GM19035 (cell line): ENCODE measurements at regions not wholly inside any gene's neighbourhood (a gene's known extent, or its start where the extent isn't known, plus 50 kb on each side); places are given as distances from the start of the nearest gene placed in this dataset.

Experiments used
- ATAC-seq: cut with Tn5 transposase; IDR thresholded peaks from one replicate; pipeline ENCODE4 v1.9.1; 2021; ENCODE audit not compliant: unreplicated experiment

DNA sequence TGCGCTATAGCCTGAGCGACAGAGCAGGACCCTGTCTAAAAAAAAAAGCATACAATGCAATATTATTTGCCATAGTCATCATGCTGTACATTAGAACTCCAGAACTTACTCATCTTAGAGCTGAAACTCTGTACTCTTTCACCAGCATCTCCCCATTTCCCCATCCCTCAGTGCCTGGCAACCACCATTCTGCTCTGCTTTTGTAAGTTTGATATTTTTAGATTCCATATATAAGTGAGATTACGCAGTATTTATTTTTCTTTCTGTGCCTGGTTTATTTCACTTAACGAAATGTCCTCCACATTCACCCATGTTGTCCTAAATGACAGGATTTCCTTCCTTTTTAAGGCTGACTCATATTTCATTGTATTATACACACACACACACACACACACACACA lies 121.8 kb downstream of the BBS10 start:
- ATAC-seq: no peak

DNA sequence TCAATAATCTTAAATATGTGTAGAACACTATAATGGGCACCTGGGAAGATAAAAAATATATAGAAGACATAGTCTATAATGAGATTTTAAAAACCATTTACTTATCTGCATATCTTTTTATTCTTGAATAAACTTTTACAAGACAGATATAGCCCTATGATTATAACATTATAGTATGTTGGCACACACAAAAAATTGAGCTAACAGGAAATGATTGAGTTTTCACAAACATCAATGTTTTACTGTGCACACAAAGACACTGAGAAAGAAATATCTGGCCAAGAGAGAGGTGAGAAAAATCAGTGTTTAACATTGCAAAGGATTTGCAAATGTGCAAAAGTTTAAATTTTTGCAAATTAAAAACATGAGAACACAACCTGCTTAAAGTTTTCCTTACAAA lies 124.3 kb downstream of the BBS10 start:
- ATAC-seq: no peak

DNA sequence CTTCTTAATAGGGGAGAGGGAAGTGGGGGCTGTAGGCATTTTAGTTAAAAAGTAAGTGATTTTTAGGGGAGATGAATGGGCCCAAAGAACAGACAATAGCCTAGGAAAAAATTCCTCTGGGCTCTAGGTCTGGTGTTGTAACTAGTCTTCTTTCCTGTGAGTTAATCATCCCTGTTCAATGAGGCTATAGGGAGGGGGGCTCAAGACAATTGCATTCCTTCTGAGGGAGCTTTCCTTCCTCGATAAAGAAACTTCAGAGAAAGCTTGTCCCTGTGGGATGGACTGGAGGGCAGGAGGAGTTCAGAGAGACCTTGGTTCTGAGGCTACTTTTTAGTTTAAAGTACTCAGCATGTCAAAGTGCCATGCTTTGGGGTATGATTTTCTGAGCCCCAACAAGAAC lies 127.2 kb downstream of the BBS10 start:
- ATAC-seq: no peak

DNA sequence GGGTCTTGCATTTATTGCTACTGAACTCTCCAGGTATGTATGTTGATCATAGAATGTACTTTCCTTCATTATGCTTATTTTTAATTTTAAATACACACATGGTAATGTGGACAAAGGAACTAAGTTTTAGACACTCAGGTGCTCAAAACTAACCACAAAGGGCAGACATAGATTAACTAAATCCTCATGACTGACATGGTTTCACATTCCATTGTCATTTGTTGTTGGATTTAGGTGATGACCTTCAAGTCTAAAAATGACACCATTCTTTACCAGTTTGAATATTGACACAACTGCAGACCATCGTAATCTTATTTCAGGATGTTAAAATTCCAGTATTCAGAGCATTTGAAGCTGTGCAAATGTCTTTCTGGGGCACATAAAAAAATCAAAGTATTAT lies 128.4 kb downstream of the BBS10 start:
- ATAC-seq: no peak

DNA sequence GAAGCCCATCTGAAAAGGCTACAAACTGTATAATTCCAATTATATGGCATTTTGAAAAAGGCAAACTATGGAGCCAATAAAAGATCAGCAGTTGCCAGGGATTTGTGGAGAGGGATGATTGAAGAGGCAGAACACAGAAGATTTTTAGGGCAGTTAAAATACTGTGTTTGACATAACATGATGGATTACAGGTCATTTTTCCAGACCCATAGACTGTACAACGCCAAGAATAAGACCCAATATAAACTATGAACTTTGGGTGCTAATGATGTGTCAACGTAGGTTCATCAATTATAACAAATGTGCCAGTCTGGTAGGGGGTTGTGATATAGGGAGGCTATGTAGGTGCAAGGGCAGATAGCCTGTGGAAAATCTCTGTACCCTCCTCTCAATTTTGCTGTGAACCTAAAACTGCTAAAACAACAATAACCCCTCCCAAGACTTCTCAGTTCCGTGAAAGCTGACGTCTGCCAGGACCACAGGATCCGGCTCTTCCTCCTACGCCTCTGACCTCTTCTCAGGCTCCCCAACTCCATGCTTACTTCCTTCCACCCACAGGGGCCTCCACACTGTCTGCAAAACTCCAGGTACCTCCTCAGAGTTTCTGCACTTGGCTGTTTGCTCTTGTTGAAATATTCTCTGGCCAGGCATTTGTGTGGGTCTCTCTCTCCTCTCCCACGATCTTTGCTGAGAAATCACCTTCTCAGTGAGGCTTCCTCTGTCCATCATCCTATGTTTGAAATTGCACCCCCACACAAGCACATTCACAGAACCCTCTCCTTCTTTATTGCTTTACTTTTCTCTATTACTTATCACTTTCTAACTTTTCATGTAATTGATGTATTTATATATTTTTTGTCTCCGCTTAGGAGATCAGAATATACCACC lies 131.4 kb downstream of the BBS10 start:
- no peak for ATAC-seq

DNA sequence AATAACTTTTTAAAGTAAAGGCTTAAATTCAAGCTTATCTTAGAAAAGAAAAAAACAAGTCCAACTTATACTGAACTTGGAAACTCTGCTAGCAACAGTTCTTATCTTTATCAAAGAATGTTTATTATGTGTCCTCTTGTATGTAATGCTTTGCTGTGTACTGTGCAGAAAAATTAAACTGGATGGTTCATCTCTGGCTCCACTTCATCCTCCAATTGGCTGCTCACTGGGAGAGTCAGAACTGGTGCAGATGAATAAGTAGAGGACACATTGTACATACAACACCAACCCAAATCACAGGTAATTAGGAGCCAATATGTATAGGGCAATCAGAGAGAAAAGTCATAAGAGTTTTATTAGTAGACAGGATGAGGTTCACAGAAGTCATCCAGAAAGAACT lies 123.6 kb upstream of the NAP1L1 start:
- ATAC-seq: no peak

DNA sequence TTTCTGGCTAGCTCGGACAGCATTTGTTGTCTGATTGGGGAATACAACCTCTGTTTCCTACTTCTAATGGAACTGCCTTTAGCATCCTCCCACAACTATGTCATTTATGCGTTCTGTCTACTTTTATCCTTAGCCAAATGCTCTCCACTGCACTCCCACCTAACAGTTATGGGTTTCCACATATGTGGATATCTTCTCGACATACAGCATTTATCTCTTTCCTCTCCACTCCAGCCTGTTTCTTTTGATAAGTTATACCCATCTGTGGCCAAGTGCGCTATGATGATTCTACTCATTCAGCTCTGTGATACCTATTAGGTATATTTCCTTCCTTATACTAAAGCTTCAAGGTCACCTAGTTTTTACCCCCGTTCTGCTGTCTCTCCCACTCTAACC lies 122.2 kb upstream of the NAP1L1 start:
- ATAC-seq: no peak

DNA sequence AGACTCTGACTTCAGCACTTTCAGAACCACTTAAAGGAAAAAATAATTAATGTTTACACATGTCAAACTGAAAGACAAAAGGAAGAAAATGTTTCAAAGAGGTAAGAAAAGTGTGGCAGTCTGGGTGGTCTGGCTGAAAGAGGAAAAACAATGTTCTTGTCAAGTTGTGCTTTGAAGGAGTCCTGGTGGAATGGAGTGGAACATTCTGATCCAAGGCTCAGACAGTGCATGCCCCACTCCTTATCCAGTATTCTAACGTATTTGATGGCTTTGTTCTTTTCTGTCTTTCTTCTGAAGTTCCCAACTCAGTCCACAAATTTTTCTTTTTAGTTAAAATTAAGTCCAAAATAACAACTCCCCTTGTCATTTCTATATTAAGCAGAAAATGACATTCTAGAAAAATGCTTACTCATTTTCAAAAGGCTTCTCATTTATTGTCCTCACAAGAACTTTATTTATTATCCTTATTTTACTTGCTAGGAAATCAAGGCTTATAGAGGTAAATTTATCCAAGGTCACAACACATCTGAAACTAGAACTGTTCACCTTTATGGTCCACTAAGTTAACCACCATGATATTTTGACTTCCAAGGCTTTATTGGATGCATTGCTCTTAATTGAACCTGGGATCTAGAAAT lies 121.7 kb upstream of the NAP1L1 start:
- no peak for ATAC-seq

DNA sequence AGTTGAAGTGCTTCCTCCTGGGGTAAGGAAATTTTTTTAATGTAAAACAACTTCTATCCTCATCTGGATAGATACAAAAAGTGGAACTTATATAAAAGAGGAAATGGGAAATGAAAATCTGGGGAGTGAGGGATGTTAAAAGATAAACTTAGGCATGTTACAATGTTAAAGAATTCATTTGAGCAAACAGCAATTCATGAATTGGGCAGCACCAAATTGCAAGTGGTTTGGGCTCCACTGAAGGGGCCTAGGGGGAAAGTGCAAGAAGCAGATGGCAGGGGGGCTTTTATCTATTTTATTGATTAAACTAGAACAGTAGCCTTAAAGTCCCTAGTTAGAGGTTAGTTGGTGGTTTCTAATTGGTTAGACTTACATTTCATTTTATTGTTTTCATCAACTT lies 118.1 kb upstream of the NAP1L1 start:
- no peak for ATAC-seq

DNA sequence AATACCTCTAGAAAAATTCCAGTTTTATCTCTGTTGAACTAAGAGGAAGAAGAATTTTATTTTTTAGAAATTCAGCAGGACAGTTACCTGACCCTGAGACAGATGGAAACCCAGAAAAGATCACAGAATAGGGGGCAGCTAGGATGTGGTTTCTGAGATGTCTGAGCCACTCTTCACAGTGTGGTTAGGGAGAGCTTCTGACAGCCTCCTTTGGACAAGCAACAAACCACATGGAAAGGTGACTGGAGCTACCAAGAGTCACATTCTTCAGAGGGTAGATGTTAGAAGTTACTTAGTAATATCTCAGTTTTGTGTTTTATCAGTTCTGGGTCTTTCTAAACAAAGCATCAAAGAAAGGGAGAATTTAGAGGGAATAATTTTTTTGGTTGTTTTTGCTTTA lies 117.3 kb upstream of the NAP1L1 start:
- no peak for ATAC-seq

DNA sequence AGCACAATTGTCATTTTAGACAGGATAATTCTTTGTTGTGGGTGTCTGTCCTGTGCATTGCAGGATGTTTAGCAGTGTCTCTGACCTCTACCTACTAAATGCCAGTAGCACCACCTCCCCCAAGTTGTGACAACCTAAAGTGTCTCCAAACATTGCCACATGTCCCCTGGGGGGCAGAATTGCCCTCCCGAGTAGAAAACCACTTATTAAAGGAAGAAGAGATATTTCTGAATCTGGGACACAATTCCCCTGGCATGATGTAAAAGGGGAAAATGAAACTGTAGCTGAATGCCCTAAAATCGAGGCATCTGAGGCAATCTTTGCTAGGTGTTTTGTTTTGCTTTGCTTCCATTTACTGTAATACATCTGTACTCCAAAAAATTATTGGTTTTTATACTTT lies 116.8 kb upstream of the NAP1L1 start:
- ATAC-seq: no peak

DNA sequence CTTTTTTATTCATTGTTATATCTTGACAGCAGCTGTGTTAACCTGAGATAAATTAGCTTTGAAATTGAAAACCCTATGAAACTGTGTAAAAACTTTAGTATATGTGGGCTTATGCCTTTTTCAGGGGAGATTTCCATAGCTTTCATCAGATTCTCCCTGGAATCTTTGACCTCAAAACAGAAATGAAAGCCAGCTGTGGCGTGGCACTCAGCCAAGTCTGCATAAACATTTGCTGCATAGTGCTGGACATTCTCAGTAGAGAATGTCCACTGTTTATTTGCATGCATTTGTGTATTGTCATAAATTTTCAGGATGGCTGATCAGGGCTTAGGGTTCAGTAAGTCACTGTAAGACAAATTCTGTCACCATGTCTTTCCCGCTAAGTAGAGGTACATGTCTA lies 115.3 kb upstream of the NAP1L1 start:
- no peak for ATAC-seq

DNA sequence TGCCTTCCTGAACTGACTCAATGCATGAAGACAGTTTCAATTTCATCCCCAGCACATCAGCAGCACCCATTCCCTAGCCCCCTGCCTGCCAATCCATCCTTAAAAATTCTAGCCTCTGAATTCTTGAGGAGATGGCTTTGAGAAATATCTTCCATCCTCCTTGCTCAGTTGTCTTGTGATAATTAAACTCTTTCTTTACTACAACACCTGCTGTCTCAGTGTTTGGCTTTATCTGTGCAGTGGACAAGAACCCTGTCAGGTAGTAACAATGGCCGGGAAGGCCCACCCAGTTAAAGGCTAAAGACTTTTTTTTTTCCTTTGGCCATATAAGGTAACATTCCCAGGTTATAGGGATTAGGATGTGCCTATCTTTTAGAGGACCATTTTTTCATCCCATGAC lies 114.4 kb upstream of the NAP1L1 start:
- ATAC-seq: no peak

DNA sequence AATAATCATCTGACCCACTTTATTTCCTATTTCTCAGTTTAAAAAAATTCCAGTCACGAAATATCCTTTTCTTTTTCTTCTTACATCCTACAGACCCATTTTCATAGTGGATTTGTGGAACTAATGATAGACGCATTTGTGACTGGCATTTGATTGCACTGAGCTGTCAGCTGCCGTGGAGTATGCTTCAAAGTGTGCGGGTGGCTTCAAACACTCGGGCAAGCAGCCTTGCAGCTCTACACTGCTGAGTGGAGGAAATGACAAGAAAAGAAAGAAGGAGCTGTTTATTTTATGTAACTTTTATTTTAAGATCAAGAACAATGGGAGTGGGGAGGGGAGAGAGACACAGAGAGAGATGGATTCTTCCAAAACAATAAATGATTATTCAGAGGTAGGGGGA lies 112.8 kb upstream of the NAP1L1 start:
- ATAC-seq: no peak

DNA sequence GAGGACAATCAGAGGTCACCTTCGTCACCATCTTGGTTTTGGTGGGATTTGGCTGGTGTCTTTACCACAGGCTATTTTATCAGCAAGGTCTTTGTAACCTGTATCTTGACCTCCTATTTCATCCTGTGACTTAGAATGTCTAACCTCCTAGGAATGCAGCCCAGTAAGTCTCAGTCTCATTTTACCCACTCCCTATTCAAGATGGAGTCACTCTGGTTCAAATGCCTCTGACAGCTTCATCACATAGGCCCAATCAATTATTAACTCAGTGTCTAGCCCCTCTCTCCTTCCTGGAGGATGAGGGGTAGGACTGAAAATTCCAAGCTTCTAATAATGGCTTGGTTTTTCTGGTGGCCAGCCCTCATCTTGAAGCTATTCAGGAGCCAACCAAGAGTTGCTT lies 111.4 kb upstream of the NAP1L1 start:
- no peak for ATAC-seq

DNA sequence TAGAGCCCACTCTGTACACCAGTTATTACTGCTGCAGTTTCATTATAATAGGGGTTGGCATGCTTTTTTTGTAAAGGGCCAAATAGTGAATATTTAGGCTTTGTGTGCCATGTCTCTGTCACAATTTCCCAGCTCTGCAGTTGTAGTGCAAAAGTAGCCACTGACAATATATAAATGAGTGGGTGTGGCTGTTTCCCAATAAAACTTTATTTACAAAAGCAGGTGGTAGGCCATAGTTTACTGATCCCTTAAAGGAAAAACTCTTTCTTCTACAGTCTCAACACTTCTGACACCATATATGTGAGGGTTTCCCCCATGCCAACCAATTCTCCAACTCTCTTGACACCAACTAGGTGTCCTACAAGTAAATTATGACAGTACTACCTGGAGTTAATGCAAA lies 110.2 kb upstream of the NAP1L1 start:
- no peak for ATAC-seq

DNA sequence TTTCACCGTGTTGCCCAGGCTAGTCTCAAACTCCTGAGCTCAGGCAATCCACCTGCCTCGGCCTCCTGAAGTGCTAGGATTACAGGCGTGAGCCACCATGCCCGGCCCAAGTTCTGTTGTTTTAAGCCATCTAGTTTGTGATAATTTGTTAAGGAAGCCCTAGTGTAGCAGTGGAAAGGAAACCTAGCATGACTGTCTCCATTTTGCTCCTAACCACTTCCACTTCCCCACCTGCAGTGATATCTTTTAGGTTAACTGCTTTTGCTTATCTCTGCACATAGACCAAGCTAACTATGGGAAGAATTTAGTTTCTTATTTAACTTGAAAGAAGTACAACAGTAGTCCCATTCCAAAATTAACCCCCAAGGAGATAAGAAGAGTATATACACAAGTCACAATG lies 109.5 kb upstream of the NAP1L1 start:
- ATAC-seq: no peak

DNA sequence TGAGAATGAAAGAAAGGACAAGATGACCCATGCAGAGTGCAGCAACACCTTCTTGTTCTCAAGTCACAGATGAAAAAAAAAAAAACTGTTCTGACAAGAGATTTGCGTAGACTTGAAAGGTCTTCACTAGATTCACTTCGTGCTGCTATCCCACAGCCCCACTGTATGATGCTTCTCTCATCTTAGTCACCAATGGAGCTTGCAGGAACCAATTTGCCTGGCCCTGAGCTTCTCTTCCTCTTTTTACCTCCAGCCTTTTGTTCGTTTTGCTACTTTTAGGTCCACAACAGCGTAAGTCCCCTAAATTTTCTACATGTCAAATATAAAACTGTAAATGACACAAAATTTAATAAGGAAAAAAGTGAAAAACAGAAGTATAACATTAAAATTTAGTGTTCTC lies 107.9 kb upstream of the NAP1L1 start:
- ATAC-seq: no peak

DNA sequence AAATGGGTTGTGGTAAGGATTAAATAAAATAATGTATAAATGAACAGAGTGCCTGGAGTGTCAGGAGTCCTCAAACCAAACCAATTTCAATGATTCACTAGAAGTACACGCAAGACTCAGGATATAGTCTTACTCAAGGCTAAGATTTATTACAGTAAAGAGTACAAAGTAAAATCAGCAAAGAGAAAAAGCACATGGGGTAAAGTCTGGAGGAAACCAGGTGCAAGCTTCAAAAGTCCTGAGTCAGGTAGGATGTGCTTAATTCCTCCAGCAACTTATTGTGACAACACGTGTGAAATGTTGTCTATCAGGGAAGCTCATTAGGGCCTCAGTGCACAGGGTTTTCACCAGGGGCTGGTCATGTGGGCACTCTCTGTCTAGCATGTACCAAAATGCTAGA lies 105.8 kb upstream of the NAP1L1 start:
- ATAC-seq: no peak

DNA sequence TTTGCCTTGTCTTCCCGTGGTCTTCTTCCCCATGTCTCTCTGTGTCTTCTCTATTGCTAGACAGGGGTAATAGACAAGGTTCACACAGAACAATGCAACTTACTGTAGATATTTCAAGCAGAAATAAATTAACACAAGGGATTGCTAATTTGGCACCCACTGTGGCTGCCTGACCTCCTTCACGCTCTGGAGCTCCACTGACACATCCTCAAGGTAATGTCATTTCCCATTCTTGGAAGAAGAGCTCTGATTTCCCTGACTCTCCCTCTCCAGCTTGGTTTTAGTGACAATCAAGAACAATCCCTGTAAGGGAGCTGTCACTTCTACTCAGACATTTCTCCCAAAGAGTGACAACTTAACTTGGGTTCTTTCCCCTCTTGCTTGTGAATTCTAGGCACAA lies 105.4 kb upstream of the NAP1L1 start:
- no peak for ATAC-seq

DNA sequence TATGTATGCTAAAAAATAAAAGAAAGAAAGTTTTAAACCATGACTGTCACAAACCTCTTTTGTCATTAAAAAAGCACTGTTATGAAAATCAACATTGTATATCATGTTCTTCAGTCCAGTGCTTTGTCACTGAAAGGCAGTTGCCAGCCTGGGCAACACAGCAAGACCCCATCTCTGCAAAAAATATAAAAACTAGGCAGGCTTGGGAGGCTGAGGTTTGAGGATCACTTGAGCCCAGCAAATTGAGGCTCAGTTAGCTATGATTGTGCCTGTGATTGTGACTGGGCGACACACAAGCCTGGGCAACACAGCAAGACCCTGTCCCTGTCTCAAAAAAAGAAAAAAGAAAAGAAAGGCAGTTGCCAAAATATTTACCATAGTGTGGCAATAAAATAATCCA lies 102.7 kb upstream of the NAP1L1 start:
- no peak for ATAC-seq

DNA sequence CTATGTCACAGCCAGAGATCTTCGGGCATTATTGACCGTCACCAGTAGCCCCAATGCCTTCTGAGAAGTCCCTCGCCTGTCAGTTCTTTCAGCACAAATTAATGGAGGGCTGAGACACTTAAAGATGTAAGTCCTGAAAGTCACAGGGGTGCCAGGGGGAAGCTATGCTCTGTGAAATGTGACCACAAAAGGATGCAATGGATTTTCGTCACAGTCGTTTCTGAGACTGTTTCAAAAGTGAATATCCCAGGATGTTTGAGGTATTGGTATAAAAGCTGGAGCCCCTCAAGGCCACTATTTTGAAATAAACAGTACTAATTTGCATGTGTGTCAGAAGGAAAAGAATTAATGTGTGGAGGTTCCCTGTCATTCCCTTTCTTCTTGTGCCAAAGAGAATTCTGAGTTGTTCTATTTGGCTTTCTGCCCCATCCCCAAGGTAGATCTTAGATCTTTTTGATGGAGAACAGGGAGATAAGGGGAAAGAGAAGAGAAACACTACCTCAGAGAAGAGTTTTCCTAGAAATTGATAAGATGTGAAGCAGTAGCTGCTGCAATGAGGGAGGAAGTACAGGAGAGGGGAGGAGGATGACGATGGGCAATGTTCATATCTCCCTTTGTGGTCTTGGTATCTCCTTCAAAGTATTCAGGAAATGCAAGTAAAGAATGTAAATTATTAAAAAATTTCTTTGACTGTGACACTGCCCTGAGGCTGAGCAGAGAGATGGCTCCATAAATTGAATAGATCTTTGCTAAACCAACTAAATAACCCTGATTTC lies 101.8 kb upstream of the NAP1L1 start:
- ATAC-seq: no peak
